ENCODE measurements at regions not wholly inside any gene's neighbourhood (a gene's known extent, or its start where the extent isn't known, plus 50 kb on each side); places are given as distances from the start of the nearest gene placed in this dataset.

DNA sequence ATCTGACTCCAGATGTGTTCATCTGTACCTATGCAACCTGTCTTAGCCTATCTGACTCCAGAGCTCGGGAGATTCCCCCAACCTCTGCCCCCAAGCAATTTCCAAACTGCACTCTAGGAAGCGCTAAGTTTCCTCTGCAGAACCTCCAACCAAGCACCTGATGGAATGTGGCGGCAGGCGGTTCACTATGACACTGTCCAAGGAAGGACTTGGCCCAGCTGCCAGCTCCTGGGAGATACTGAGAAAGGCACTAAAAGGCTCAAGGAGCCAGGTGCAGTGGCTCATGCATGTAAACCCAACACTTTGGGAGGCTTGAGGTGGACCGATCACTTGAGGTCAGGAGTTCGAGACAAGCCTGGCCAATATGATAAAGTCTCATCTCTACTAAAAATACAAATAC lies 244.0 kb downstream of the BCL11B start:
- Histone ChIP-seq H3K27me3 (ENCODE audit: control insufficient read depth, insufficient read depth, low read length) (no peaks in the 10 kb centered on the region), H2AFZ (replicated peaks; ENCODE audit: low read length, poor library complexity) (no peak overlapping the region), H2AK9ac (replicated peaks; ENCODE audit: low read depth, low read length, poor library complexity) (no peak overlapping the region), H2BK15ac (ENCODE audit: low read depth, low read length) (no peak overlapping the region), H3K14ac (replicated peaks; ENCODE audit: low read depth, low read length) (no peak overlapping the region), H2BK20ac (ENCODE audit: low read depth, low read length) (no peak overlapping the region), H3K79me1 (ENCODE audit: low read depth in 1 of 2, low read length in 2 of 2) (no peaks in the 10 kb centered on the region), H4K5ac (ENCODE audit: low read depth, low read length) (no peak overlapping the region), H3K9me3 (ENCODE audit: control insufficient read depth, insufficient read depth, low read length) (peaks cover 42% of the 10 kb centered on the region), H4K91ac (ENCODE audit: insufficient read depth, low read depth, low read length) (no peak overlapping the region), H3K4ac (ENCODE audit: low read depth, low read length) (no peak overlapping the region), H3K36me3 (ENCODE audit: control insufficient read depth, insufficient read depth, low read length) (no peaks in the 10 kb centered on the region), H3K18ac (ENCODE audit: low read depth, low read length) (no peak overlapping the region), H3K23ac (ENCODE audit: low read depth, low read length) (no peak overlapping the region), H2BK5ac (ENCODE audit: low read depth, low read length, poor library complexity, severe bottlenecking) (no peak overlapping the region), H3K4me2 (ENCODE audit: low read depth, low read length) (no peak overlapping the region), H4K8ac (ENCODE audit: low read depth in 2 of 2, low read length in 2 of 2) (no peak overlapping the region), H2BK120ac (ENCODE audit: low read depth, low read length) (no peak overlapping the region), H3K4me1 (ENCODE audit: control insufficient read depth, insufficient read depth, low read length) (no peaks in the 10 kb centered on the region), H3K9ac (ENCODE audit: low read depth, low read length) (no peak overlapping the region), H4K20me1 (ENCODE audit: insufficient read depth, low read length) (no peaks in the 10 kb centered on the region), H2AK5ac (ENCODE audit: low read depth, low read length) (no peak overlapping the region), H3K27ac (ENCODE audit: insufficient read depth, low read length) (no peak overlapping the region), H3K56ac (ENCODE audit: extremely low read depth, insufficient read depth, low read length) (no peak overlapping the region), H3K4me3 (ENCODE audit: insufficient read depth, low read depth, low read length) (no peak overlapping the region), H3K9me1 (ENCODE audit: insufficient read depth, low read length) (no peaks in the 10 kb centered on the region)
- intact Hi-C loops (cut with micrococcal nuclease), result no loop called here
- dilution Hi-C loops (cut with HindIII; ENCODE audit: low sequenced_read_pairs, unreplicated experiment), result no loop called here
- no peak for ATAC-seq (ENCODE audit: low read depth)
- CTCF ChIA-PET, result no interaction called here
- POLR2A ChIA-PET (ENCODE audit: unreplicated experiment), result no interaction called here
- DNase-seq, result no peak
- no TSS peak for BruUV-seq (replicated peaks)
- 76% methylated on average over 5 of the region's 6 CpGs; no CpG with 5 or more reads in 1 of the 2 experiments for WGBS, 2 experiments (ENCODE audit: extremely low coverage in 2 of 2, insufficient read length in 1 of 2)
- in situ Hi-C loops (cut with MboI; ENCODE audit: low sequenced_read_pairs), result no loop called here
- no peak for TF ChIP-seq NFE2L2 (IDR thresholded peaks at IDR 0.05; ENCODE audit: low read depth, low read length)
- TF ChIP-seq FOS (IDR thresholded peaks at IDR 0.05; ENCODE audit: low read depth, low read length), result no peak
- no peak for TF ChIP-seq MAFK (IDR thresholded peaks at IDR 0.05; ENCODE audit: low read depth, low read length)
- TF ChIP-seq CEBPB (IDR thresholded peaks at IDR 0.05; ENCODE audit: low read depth, low read length), result no peak
- no peak for TF ChIP-seq CHD1 (IDR thresholded peaks at IDR 0.05; ENCODE audit: low read depth, low read length)
- no peak for TF ChIP-seq RAD21 (IDR thresholded peaks at IDR 0.05; ENCODE audit: low read length)
- no peak for TF ChIP-seq POLR2A (IDR thresholded peaks at IDR 0.05; ENCODE audit: low read depth, low read length)
- TF ChIP-seq, protein P1, sequence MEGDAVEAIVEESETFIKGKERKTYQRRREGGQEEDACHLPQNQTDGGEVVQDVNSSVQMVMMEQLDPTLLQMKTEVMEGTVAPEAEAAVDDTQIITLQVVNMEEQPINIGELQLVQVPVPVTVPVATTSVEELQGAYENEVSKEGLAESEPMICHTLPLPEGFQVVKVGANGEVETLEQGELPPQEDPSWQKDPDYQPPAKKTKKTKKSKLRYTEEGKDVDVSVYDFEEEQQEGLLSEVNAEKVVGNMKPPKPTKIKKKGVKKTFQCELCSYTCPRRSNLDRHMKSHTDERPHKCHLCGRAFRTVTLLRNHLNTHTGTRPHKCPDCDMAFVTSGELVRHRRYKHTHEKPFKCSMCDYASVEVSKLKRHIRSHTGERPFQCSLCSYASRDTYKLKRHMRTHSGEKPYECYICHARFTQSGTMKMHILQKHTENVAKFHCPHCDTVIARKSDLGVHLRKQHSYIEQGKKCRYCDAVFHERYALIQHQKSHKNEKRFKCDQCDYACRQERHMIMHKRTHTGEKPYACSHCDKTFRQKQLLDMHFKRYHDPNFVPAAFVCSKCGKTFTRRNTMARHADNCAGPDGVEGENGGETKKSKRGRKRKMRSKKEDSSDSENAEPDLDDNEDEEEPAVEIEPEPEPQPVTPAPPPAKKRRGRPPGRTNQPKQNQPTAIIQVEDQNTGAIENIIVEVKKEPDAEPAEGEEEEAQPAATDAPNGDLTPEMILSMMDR (conservative IDR thresholded peaks at IDR 0.05; ENCODE audit: low read depth, low read length), result no peak
- TF ChIP-seq, protein P2, sequence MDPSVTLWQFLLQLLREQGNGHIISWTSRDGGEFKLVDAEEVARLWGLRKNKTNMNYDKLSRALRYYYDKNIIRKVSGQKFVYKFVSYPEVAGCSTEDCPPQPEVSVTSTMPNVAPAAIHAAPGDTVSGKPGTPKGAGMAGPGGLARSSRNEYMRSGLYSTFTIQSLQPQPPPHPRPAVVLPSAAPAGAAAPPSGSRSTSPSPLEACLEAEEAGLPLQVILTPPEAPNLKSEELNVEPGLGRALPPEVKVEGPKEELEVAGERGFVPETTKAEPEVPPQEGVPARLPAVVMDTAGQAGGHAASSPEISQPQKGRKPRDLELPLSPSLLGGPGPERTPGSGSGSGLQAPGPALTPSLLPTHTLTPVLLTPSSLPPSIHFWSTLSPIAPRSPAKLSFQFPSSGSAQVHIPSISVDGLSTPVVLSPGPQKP (IDR thresholded peaks at IDR 0.05; ENCODE audit: borderline replicate concordance, low read depth, low read length), result no peak
- no peak for TF ChIP-seq BHLHE40 (IDR thresholded peaks at IDR 0.05; ENCODE audit: low read depth, low read length)
- TF ChIP-seq, protein P3, sequence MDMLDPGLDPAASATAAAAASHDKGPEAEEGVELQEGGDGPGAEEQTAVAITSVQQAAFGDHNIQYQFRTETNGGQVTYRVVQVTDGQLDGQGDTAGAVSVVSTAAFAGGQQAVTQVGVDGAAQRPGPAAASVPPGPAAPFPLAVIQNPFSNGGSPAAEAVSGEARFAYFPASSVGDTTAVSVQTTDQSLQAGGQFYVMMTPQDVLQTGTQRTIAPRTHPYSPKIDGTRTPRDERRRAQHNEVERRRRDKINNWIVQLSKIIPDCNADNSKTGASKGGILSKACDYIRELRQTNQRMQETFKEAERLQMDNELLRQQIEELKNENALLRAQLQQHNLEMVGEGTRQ (IDR thresholded peaks at IDR 0.05; ENCODE audit: low read depth, low read length), result no peak
- no peak for TF ChIP-seq MXI1 (IDR thresholded peaks at IDR 0.05; ENCODE audit: borderline replicate concordance, low read depth, low read length)
- no peak for TF ChIP-seq MAZ (IDR thresholded peaks at IDR 0.05; ENCODE audit: borderline replicate concordance, low read depth, low read length)
- TF ChIP-seq RCOR1 (IDR thresholded peaks at IDR 0.05; ENCODE audit: insufficient replicate concordance, low read length), result no peak
- TF ChIP-seq SMC3 (IDR thresholded peaks at IDR 0.05; ENCODE audit: low read depth, low read length), result no peak
- no peak for TF ChIP-seq RFX5 (IDR thresholded peaks at IDR 0.05; ENCODE audit: low read depth, low read length)

Measured in IMR-90 (cell line).